DND-41 (cell line): ENCODE measurements at regions not wholly inside any gene's neighbourhood (a gene's known extent, or its start where the extent isn't known, plus 50 kb on each side); places are given as distances from the start of the nearest gene placed in this dataset.

ENCODE experiments used
- EZH2 ChIP-seq: IDR thresholded peaks from 3 replicates; pipeline ENCODE4 v1.6.1; 2012; ENCODE audit warnings: borderline replicate concordance, low read depth, mild to moderate bottlenecking, moderate library complexity, low read length, inconsistent platforms; ENCODE audit not compliant: severe bottlenecking
- TF ChIP-seq, protein P1 (sequence below): IDR thresholded peaks from 2 replicates; pipeline ENCODE4 v1.5.1; 2012; ENCODE audit warnings: borderline replicate concordance, low read length, moderate library complexity, mild to moderate bottlenecking; ENCODE audit not compliant: poor library complexity, severe bottlenecking; ENCODE audit errors: extremely low read depth

GRCh38 chr9:78563269-78563668 lies 266.3 kb downstream of the PSAT1 start:
- TF ChIP-seq, protein P1, sequence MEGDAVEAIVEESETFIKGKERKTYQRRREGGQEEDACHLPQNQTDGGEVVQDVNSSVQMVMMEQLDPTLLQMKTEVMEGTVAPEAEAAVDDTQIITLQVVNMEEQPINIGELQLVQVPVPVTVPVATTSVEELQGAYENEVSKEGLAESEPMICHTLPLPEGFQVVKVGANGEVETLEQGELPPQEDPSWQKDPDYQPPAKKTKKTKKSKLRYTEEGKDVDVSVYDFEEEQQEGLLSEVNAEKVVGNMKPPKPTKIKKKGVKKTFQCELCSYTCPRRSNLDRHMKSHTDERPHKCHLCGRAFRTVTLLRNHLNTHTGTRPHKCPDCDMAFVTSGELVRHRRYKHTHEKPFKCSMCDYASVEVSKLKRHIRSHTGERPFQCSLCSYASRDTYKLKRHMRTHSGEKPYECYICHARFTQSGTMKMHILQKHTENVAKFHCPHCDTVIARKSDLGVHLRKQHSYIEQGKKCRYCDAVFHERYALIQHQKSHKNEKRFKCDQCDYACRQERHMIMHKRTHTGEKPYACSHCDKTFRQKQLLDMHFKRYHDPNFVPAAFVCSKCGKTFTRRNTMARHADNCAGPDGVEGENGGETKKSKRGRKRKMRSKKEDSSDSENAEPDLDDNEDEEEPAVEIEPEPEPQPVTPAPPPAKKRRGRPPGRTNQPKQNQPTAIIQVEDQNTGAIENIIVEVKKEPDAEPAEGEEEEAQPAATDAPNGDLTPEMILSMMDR = peak; percentile 2
- TF ChIP-seq EZH2 = no peak
